Activated CD4-positive, alpha-beta T cell treated with anti-CD3 and anti-CD28 coated beads for 48 hours (primary cell): ENCODE measurements at regions not wholly inside any gene's neighbourhood (a gene's known extent, or its start where the extent isn't known, plus 50 kb on each side); places are given as distances from the start of the nearest gene placed in this dataset.
A peak's percentile ranks its signal among the peaks of the same experiment; 100 is the strongest.

Source experiments
- DNase-seq: peaks from one replicate; pipeline ENCODE4 v3.0.0-alpha.2; 2020

DNA sequence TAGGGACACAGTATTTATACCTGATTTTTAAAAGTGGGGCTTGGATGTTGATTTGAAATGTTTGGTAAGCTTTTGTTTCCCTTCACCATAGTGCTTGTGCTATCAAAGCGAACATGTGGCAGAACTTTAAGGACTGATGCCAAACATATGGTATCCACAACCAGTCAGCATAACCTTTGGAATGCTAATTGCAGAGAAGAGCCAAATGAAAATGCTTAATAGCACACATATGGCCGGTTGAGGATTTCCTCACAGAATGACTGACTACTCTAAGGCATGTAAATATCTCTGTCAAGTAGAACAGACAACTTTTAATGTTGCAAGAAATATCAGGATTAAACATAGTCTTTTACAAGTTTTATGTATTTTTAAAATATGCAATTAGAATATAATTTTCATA lies 120.9 kb upstream of the COL3A1 start:
- no peak for DNase-seq

DNA sequence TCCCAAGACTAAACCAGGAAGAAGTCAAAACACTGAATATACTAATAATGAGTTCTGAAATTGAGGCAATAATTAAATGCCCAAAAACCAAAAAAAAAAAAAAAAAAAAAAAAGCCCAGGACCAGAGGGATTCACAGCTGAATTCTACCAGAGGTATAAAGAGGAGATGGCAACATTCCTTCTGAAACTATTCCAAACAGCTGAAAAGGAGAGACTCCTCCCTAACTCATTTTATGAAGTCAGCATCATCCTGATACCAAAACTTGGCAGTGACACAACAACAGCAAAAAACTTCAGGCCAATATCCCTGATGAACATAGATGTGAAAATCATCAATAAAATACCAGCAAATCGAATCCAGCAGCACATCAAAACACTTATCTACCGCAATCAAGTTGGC lies 108.5 kb upstream of the COL3A1 start:
- no peak for DNase-seq

DNA sequence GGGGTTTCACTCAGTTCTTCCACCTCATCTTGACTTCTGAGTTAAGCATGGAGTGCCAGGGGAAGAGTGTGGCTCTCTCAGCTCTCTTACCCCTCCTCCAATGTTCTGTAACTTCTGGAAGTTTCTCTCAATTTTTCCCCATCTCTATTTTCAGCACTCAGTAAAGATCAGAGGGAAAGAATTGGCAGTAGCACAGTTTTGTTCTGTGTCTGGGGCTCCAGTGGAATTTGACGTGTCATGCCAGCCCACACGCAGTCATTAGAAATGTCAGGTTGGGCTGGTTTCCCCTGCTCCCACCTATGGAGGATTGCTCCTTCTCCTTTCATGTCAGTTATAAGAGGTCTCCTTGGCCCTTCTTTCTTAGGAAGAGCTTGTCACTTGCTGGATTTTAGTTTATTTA lies 104.6 kb upstream of the COL3A1 start:
- DNase-seq: peak; percentile 6

DNA sequence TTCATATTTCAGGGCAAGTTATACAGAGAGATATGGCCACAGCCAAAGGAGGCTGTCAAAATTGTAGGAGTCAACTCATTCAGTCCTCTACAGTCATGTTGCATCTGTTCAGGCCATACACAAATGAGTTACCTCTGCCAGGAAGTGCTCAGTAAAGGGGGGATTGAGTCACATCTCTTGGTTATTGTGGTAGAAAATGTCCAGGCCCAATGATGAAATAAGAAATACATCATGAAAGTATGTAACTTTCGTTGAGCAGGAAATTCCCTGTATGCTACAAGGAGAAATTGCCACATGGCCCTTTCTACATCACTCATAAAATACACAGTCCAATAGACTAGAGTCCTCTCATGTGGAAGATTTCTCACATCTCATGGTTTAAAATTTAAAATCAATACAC lies 103.9 kb upstream of the COL3A1 start:
- peak; percentile 17 for DNase-seq

DNA sequence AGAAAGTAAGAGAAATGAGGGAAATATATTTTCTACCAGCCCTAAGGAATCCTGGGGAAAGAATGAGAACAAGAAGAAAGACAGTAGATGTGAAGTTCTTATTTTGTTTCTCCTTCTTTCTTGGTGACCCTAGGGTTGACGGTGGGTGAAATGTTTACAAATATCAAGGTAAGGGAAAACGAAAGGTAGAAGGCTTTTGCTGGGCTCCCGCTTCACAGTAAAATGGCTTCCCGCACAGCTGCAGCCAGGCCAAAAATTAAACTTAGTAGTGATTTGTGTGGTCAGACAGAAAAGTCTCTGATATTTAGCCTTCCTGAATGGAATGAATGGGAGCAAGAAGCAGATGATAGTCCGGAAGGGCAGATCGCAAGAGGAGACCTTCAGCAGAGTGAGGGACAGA lies 99.1 kb upstream of the COL3A1 start:
- no peak for DNase-seq

DNA sequence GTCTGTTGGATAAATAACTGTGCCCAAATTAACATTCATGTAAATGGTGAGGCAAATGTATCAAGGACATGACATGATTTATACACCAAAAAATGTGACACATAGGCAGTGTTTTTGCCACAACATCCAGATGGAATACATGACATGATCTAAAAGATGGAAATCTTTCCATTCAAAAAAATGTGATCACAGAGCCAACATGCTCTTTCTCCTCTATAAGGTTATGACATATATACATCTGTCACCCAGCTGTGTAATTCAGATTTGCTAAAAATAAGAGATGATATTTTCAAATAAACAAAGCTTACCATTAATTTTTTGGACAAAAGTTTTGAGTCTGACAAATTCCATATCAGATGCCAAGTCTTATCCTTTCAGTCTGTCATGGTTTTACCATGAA lies 95.5 kb upstream of the COL3A1 start:
- no peak for DNase-seq

DNA sequence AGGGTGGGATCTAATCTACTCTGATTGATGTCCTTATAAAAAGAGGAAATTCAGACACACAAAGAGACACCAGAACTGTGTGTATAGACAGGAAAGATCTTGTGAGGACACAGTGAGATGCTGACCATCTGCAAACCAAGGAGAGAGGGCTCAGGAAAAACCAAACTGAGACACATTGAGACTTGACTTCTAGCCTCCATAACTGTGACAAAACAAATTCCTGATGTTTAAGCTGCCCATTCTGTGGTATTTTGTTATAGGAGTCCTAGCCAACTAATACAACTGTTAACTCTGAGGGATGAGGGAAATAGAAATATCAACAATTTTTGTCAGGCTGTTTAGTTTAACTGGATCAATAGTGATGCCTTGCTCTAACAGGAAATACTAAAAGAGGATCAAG lies 93.4 kb upstream of the COL3A1 start:
- no peak for DNase-seq

DNA sequence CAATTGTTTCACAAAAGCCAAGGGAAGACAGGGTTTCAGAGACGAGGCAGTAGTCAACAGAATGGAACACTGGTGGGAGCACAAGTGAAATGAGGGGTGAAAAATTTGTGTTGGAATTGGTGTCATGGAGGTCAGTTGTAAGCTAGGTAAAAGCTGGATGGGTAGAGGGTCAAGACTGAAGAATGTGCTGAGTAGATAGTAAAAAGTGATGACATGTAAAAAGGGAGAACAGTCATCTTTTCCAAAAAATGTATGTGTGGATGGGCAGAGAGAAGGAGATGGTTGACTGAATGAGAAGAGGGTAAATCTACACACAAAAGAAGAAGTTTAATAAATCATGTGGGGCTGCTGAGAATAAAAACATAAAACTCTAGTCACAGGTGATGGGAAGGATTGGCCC lies 92.7 kb upstream of the COL3A1 start:
- no peak for DNase-seq

DNA sequence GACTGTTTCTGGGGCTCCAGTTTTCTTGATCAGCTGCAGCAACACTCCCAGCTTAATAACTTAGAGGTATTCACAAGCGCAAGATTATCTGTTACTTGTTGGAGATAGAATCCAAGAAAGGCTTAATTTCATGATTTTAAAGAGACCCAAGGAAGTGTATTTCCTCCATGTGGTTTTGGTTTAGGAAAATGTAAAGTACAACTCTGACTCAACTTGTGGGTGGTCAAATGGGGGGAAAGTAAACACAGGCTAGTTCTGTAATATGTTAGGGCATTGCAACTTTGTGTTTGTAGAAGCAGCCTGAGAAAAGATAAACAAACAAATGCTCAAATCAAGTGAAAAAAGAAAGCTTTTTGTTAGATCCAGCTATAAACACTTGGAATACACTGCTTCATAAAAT lies 90.1 kb upstream of the COL3A1 start:
- no peak for DNase-seq

DNA sequence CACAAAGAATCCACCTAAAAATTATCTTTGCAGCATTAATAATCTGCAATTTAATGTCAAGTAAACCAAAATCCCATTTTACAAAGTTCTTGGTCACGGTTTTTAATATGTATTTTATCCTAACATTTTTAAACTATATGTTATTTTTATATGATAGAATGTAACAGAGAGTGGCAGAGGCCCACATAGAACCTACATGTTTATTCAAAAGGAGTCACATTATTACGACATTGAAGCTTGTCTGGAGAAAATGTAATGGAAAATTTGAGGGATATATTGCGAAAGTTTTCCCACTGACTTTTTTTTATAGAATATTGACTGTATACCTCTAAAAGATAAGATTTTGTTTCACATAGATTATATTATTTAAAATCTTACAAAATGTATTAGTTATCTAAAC lies 89.7 kb upstream of the COL3A1 start:
- DNase-seq: no peak

DNA sequence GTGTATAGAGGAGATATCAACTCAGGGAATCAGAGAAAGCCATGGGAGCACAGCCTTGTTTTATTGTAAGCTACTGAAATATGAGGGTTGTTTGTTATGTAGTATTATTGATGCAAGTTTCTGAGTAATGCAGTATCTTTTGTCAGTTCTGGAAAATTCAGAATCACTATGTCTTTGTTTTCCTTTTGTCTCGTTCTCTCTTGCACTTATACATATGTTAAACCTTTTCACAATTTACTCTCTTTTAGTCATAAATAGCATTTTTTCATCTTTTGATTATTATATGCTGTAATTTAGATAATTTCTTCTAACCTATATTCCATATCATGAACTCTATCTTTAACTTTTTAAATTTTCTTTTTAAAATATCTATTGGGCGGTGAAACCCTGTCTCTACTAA lies 85.0 kb upstream of the COL3A1 start:
- DNase-seq: no peak

DNA sequence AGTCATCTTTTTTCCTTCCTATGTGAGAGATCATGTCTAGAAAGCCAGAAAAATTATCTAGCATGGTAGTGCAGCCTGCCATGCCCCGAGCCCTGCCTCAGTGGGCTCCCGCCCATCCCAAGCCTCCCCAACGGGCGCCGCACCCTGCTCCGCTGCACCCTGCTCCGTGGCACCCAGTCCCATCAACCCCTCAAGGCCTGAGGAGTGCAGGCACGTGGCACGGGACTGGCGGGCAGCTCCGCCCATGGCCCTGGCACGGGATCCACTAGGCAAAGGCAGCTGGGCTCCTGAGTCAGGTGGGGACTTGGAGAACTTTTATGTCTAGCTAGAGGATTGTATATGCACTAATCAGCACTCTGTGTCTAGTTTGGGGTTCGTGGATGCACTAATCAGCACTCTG lies 83.4 kb upstream of the COL3A1 start:
- DNase-seq: no peak

DNA sequence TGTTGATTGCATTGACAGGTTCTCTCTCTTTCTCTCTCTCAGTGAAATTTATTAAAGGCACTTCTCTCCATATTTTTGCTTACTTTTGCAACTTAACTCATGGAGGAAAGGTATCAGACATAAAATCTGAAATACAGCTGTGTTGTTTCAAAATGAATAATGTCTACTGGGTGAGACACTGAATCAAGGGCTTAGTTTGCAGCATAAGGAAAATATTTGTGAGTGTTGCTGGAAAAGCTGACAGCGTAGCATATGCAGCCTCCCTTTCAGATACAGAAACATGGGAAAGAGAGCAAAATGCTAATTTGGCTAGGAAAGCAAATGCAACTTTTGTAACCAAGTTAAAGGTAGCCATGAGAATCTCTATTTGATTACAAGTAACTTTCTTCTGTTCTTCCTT lies 81.5 kb upstream of the COL3A1 start:
- no peak for DNase-seq

DNA sequence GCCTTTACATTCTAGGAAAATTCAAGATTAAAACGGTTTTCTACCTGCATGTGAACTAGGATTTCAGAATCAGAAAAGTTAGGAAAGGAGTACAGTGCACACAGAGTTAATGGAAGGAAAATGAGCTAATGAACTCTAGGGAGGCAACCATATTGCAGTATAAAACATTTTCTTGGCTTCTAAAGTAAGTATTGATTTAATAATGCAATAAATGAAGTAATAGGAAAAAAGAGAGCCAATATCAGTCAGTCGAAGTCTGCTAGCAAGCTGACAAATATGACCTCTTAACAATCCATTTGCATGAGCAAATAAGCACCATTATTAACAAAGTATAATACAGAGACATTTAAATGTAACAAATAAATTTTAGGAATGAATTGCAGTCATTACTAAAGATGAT lies 80.2 kb upstream of the COL3A1 start:
- DNase-seq: no peak

DNA sequence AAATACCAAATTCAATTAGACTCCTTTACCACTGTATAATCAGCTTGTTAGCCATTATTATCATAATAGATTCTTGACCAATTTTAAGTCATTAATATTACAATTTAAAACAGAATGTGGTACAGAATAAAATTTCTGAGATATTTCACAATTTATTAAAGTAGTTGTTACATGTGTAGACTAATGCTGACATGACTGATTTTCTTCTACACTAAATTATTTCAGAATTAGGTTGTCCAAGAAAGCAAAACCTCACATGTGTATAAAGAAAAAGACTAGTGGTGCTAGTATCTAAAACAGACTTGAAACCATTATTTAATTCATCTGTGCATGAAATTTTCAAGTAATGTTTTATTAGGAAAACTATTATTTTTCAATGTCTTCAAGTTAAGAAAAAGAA lies 79.2 kb upstream of the COL3A1 start:
- no peak for DNase-seq

DNA sequence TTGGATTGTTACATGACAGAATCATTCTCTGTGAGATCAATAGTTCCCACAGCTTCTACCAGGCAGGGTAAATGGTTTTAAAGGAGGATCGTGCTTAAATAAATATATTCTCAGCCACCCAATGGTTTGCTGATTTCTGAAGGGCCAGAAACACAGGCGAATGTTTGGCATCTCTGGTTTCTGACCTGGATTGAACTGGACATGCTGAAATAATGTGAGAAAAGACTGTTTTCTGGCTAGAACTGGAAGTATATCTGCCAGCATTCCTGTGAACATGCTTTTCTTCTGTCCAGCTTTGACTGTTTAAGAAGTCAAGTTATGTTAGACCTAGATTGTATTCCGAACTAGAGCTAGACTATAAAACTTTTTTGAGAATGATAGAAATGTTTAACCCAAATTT lies 77.1 kb upstream of the COL3A1 start:
- DNase-seq: no peak

DNA sequence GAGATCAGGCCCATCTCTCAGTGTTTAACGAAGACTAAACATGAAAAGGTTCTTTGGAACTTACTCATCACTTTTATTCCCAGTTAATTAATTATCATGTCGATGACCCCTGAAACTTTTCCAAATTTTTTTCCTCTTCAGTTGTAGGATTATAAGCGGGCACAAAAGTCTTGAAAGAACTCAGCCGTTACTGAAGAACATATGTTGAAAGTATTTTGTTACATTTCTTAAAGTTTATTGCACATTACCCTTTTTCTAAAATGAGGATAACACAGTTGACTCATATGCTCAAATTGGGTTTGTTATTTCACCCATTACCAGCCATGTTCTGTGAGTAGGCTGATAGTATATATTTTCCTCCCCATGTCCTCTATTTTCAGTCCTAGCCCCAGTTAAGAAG lies 75.9 kb upstream of the COL3A1 start:
- DNase-seq: no peak

DNA sequence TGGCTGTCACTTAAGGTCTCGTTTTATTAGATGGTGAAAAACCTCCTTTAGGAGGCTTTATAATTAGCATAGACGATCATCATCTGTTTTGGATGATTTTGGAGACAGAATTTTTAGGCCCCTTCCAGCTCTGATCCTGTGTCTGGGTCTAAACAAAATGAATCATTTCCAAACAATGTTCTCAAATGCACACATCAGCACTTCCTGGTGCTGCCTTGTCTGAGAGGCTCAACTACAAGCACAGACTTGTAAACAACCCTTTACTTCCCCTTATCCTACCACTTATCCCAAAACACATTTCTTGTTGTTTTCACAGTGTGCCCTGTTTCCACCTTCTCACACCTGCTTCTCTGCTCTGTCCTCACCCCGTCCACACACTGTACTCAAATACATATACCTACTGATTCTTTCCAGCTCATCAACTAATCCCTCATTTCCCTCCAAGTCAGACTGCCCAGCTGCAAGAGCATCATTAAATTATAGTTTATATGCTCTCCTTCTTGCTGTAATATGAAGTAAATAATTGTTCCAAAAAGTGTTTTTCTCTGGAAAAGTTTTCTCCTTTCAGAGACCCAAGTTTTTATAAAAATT lies 71.2 kb upstream of the COL3A1 start:
- DNase-seq: no peak

DNA sequence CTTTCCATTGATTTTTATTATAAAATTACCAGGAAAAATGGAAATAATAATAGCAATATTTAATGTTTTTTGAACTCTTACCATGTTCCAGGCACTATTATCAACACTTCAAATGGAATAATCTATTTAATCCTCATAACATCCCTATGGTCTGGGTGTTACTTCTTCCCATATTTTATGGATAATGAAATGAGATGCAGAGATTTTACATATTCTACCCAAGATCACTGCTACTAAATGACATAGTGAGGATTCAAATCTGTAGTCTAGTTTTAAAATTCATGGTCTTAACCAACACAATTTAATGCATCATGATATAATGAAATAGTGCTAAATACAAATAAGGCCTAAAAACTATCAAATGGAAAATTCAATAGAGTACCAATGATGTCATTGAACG lies 70.4 kb upstream of the COL3A1 start:
- DNase-seq: no peak

DNA sequence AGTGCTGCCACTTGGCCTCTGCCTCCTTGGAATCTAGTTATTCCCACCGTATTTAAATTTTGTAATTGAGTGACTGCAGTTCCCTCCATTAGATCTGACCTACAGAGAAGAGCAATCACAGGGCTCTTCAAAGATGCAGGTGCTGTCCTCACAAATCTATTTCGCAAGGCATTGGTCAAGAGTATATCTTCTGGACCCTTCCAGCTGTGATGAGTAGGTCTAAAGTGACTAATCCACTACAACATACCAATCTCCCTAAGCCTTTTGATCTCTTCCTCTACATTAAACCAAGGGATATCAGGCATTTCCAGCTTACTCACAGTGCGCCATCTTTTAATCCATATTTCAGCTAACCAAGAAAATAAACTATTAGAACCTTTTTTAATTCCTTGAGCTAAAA lies 65.1 kb upstream of the COL3A1 start:
- no peak for DNase-seq

DNA sequence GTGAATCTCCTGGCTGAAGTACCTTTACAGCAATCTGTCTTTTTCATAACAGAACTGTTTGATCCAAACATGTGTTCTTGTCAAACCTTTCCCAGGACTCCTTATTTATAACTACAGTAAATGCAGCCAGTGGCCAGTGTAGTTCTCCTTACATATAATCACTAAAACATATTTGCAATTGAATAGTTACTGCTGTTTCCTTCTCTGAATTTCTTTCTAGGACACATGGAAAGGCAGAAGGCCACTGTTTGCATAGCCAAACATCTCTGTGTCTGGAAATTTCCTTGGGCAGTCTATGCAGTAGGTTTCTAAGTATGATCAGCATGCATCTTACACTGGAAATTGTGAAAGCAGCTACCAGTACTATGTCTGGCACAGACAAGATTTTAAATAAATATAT lies 57.4 kb upstream of the COL3A1 start:
- no peak for DNase-seq

DNA sequence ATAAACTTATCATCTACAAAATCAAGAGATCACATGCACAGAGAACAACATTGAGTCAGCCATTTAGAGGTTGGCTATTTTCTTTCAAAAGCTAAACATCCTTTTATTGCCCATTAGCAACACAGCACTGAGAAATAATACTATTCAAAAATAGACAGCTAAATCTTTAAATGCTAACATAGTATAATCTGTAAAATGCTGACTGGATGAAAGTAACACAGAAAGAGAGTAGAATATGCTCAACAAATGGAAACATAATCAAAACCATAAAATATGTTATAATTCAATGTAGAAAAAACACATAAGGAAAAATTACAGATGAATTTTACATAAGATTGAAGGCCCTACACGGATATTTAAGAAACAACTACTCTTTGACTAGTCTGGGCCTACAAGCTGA lies 56.5 kb upstream of the COL3A1 start:
- no peak for DNase-seq

DNA sequence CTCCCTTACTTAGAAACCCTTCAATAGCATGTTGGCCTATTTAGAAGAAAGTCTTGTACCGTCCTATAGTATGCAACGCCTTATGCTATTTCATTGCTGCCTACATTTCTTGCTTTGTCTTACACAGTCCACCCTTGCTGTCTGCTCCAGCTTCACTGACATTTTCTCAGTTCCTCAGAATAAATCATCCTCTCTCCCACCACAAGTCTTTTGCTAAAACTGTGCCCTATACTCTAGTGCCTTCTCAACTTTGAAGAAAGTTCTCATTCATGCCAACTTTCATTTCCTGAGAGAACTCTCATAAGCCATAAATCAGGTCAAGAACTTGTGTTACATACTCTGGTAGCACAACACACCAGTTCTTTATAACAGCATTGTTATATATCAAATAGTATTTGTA lies 54.3 kb upstream of the COL3A1 start:
- DNase-seq: no peak

DNA sequence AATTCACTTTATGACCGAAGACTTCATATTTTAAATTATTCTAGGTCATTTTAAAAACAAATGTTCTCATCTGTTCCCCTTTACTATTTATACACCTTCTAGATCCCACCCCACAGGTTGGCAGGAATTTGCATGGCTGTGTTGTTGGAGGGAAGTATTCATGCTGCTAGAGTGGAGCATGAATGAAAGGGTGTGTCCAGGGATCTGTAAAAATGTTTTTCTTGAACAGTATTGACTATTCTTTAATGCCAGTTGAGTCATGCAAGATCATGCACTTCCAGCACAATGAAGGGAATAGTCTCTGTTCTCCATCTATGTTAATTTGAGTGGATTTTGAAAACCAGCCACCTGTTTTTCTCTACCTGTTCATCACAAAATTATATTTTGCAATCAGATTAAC lies 52.0 kb upstream of the COL3A1 start:
- DNase-seq: no peak
